GM23338 (cell line): ENCODE measurements at regions not wholly inside any gene's neighbourhood (a gene's known extent, or its start where the extent isn't known, plus 50 kb on each side); places are given as distances from the start of the nearest gene placed in this dataset.

Experiments
- CREB1 ChIP-seq: fragments of 250-450 bp; sonication (Bioruptor Pico); IDR thresholded peaks from 2 replicates; pipeline ENCODE4 v1.5.0; 2020; ENCODE audit warnings: low read depth, mild to moderate bottlenecking, moderate library complexity
- CTCF ChIP-seq, 2 experiments: fragments of 200-600 bp in 1 of 2; sonication (generic) in 1 of 2; conservative IDR thresholded peaks; 2 replicates each; pipeline versions ENCODE4 v1.5.1 to v1.6.1; 2016 to 2017; ENCODE audit warnings: antibody characterized with exemption in 2 of 2, low read depth in 2 of 2, mild to moderate bottlenecking in 2 of 2, moderate library complexity in 1 of 2
- ETS1 ChIP-seq: IDR thresholded peaks from 2 replicates; pipeline ENCODE4 v1.6.1; 2016; ENCODE audit warnings: antibody characterized with exemption
- EZH2 ChIP-seq: fragments of 200-600 bp; sonication (generic); IDR thresholded peaks from one replicate; pipeline ENCODE4 v1.8.0; 2017; ENCODE audit warnings: antibody characterized with exemption, mild to moderate bottlenecking, low read depth; ENCODE audit not compliant: unreplicated experiment
- EZH2phosphoT487 ChIP-seq: fragments of 200-600 bp; sonication (generic); IDR thresholded peaks from one replicate; pipeline ENCODE4 v1.8.1; 2018; ENCODE audit warnings: antibody characterized with exemption; ENCODE audit not compliant: unreplicated experiment
- JUNB ChIP-seq: IDR thresholded peaks from one replicate; pipeline ENCODE4 v1.6.1; 2016; ENCODE audit warnings: antibody characterized with exemption; ENCODE audit not compliant: unreplicated experiment
- POLR2AphosphoS5 ChIP-seq: IDR thresholded peaks from 2 replicates; pipeline ENCODE4 v1.6.1; 2016; ENCODE audit warnings: antibody characterized with exemption, low read depth
- REST ChIP-seq: IDR thresholded peaks from one replicate; pipeline ENCODE4 v1.6.1; 2018; ENCODE audit warnings: antibody characterized with exemption; ENCODE audit not compliant: unreplicated experiment
- STAT1 ChIP-seq: IDR thresholded peaks from one replicate; pipeline ENCODE4 v1.6.1; 2016; ENCODE audit warnings: antibody characterized with exemption; ENCODE audit not compliant: unreplicated experiment
- ZNF114 ChIP-seq: fragments of 250-450 bp; sonication (Bioruptor Pico); IDR thresholded peaks from 2 replicates; pipeline ENCODE4 v1.5.0; 2020; ENCODE audit warnings: mild to moderate bottlenecking, moderate library complexity
- ZNF331 ChIP-seq: fragments of 250-450 bp; sonication (Bioruptor Pico); IDR thresholded peaks from 2 replicates; pipeline ENCODE4 v1.5.0; 2020; ENCODE audit warnings: low read depth, mild to moderate bottlenecking, moderate library complexity
- TF ChIP-seq, protein P1 (sequence below): fragments of 250-450 bp; sonication (Bioruptor Pico); IDR thresholded peaks from 2 replicates; pipeline ENCODE4 v1.5.0; 2020; ENCODE audit warnings: mild to moderate bottlenecking, moderate library complexity

DNA sequence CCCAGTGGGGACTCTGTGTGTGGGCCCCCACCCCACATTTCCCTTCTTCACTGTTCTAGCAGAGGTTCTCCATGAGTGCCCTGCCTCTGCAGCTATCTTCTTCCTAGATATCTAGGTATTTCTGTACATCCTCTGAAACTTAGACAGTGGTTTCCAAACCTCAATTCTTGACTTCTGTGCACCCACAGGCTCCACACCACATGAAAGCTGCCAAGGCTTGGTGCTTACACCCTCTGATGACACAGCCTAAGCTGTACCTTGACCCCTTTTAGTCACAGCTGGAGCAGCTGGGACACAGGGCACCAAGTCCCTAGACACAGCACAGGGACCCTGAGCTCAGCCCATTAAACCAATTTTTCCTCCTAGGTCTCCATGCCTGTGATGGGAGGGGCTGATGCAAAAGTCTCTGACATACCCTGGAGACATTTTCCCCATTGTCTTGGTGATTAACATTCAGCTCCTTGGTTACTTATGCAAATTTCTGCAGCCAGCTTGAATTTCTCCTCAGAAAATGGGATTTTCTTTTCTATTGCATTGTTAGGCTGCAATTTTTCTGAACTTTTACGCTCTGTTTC lies 304.5 kb downstream of the OTOL1 start:
- TF ChIP-seq CTCF (conservative IDR thresholded peaks at IDR 0.05; ENCODE audit: low read depth in 2 of 2) (no peak), EZH2 (no peak), ZNF331 (CRISPR knock-in tag) (no peak), EZH2phosphoT487 (no peak), POLR2AphosphoS5 (no peak), ETS1 (no peak), CREB1 (no peak), REST (no peak), STAT1 (no peak), JUNB (no peak), ZNF114 (no peak)
- TF ChIP-seq, protein P1, sequence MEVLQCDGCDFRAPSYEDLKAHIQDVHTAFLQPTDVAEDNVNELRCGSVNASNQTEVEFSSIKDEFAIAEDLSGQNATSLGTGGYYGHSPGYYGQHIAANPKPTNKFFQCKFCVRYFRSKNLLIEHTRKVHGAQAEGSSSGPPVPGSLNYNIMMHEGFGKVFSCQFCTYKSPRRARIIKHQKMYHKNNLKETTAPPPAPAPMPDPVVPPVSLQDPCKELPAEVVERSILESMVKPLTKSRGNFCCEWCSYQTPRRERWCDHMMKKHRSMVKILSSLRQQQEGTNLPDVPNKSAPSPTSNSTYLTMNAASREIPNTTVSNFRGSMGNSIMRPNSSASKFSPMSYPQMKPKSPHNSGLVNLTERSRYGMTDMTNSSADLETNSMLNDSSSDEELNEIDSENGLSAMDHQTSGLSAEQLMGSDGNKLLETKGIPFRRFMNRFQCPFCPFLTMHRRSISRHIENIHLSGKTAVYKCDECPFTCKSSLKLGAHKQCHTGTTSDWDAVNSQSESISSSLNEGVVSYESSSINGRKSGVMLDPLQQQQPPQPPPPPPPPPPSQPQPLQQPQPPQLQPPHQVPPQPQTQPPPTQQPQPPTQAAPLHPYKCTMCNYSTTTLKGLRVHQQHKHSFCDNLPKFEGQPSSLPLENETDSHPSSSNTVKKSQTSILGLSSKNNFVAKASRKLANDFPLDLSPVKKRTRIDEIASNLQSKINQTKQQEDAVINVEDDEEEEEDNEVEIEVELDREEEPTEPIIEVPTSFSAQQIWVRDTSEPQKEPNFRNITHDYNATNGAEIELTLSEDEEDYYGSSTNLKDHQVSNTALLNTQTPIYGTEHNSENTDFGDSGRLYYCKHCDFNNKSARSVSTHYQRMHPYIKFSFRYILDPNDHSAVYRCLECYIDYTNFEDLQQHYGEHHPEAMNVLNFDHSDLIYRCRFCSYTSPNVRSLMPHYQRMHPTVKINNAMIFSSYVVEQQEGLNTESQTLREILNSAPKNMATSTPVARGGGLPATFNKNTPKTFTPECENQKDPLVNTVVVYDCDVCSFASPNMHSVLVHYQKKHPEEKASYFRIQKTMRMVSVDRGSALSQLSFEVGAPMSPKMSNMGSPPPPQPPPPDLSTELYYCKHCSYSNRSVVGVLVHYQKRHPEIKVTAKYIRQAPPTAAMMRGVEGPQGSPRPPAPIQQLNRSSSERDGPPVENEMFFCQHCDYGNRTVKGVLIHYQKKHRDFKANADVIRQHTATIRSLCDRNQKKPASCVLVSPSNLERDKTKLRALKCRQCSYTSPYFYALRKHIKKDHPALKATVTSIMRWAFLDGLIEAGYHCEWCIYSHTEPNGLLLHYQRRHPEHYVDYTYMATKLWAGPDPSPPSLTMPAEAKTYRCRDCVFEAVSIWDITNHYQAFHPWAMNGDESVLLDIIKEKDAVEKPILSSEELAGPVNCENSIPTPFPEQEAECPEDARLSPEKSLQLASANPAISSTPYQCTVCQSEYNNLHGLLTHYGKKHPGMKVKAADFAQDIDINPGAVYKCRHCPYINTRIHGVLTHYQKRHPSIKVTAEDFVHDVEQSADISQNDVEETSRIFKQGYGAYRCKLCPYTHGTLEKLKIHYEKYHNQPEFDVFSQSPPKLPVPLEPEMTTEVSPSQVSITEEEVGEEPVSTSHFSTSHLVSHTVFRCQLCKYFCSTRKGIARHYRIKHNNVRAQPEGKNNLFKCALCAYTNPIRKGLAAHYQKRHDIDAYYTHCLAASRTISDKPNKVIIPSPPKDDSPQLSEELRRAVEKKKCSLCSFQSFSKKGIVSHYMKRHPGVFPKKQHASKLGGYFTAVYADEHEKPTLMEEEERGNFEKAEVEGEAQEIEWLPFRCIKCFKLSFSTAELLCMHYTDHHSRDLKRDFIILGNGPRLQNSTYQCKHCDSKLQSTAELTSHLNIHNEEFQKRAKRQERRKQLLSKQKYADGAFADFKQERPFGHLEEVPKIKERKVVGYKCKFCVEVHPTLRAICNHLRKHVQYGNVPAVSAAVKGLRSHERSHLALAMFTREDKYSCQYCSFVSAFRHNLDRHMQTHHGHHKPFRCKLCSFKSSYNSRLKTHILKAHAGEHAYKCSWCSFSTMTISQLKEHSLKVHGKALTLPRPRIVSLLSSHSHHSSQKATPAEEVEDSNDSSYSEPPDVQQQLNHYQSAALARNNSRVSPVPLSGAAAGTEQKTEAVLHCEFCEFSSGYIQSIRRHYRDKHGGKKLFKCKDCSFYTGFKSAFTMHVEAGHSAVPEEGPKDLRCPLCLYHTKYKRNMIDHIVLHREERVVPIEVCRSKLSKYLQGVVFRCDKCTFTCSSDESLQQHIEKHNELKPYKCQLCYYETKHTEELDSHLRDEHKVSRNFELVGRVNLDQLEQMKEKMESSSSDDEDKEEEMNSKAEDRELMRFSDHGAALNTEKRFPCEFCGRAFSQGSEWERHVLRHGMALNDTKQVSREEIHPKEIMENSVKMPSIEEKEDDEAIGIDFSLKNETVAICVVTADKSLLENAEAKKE (CRISPR knock-in tag), result no peak
